ENCODE measurements at regions not wholly inside any gene's neighbourhood (a gene's known extent, or its start where the extent isn't known, plus 50 kb on each side); places are given as distances from the start of the nearest gene placed in this dataset.

- 55% methylated on average over 1 of the region's 1 CpG for WGBS
- no peak overlapping the region for H3K27ac ChIP-seq (replicated peaks in 1 of 4)
Observed at GRCh38 chr18:43992741-43993140, 687.9 kb upstream of the SETBP1 start.

GRCh38 chr18:43994381-43994780 lies 686.3 kb upstream of the SETBP1 start:
- Histone ChIP-seq H3K9me3 (no peaks in the 10 kb centered on the region), H3K27ac (replicated peaks in 1 of 4) (no peak overlapping the region), H3K4me1 (no peaks in the 10 kb centered on the region), H3K4me3 (no peak overlapping the region), H3K27me3 (no peaks in the 10 kb centered on the region), H3K36me3 (no peaks in the 10 kb centered on the region)
- no peak for DNase-seq (ENCODE audit: extremely low spot score)
- no peak for TF ChIP-seq POLR2AphosphoS5 (IDR thresholded peaks at IDR 0.05)
- no peak for TF ChIP-seq EP300 (IDR thresholded peaks at IDR 0.05)
- TF ChIP-seq CTCF (IDR thresholded peaks at IDR 0.05) = no peak
- 84% methylated on average over 4 of the region's 4 CpGs for WGBS
- intact Hi-C loops (cut with DNase I) = no loop called here

More at GRCh38 chr18:43992741-43993140, 687.9 kb upstream of the SETBP1 start:
- no peaks in the 10 kb centered on the region for H3K36me3 ChIP-seq
- no peaks in the 10 kb centered on the region for H3K4me1 ChIP-seq
- no peak for DNase-seq (ENCODE audit: extremely low spot score)
- H3K9me3 ChIP-seq = peaks cover 0 to 5% (median 0%) of the 10 kb centered on the region in 4 donors
- H3K4me3 ChIP-seq = no peak overlapping the region
- TF ChIP-seq EP300 (IDR thresholded peaks at IDR 0.05) = no peak
- TF ChIP-seq POLR2AphosphoS5 (IDR thresholded peaks at IDR 0.05) = no peak
- no peak for TF ChIP-seq POLR2A (IDR thresholded peaks at IDR 0.05; ENCODE audit: low read depth)
- no peak for TF ChIP-seq CTCF (IDR thresholded peaks at IDR 0.05)
- intact Hi-C loops (cut with DNase I) = no loop called here
- no peaks in the 10 kb centered on the region for H3K27me3 ChIP-seq

GRCh38 chr18:44013871-44014270 lies 666.8 kb upstream of the SETBP1 start:
- Histone ChIP-seq H3K4me1 (peaks cover 0 to 4% (median 2%) of the 10 kb centered on the region in 4 donors), H3K27me3 (no peaks in the 10 kb centered on the region), H3K9me3 (no peaks in the 10 kb centered on the region), H3K4me3 (no peak overlapping the region), H3K36me3 (no peaks in the 10 kb centered on the region), H3K27ac (replicated peaks in 1 of 4) (no peak overlapping the region)
- TF ChIP-seq POLR2A (IDR thresholded peaks at IDR 0.05; ENCODE audit: low read depth) (no peak), CTCF (IDR thresholded peaks at IDR 0.05) (no peak), EP300 (IDR thresholded peaks at IDR 0.05) (no peak), POLR2AphosphoS5 (IDR thresholded peaks at IDR 0.05) (no peak)
- no peak for DNase-seq (ENCODE audit: extremely low spot score)
- WGBS = 89% methylated on average over 2 of the region's 2 CpGs
- intact Hi-C loops (cut with DNase I) = no loop called here

GRCh38 chr18:44025421-44025820 lies 655.3 kb upstream of the SETBP1 start:
- H3K4me1 ChIP-seq = peaks cover 0 to 6% (median 0%) of the 10 kb centered on the region in 4 donors
- no peaks in the 10 kb centered on the region for H3K9me3 ChIP-seq
- DNase-seq (ENCODE audit: extremely low spot score) = no peak
- intact Hi-C loops (cut with DNase I) = no loop called here
- no peaks in the 10 kb centered on the region for H3K27me3 ChIP-seq
- no peaks in the 10 kb centered on the region for H3K36me3 ChIP-seq
- TF ChIP-seq POLR2A (IDR thresholded peaks at IDR 0.05; ENCODE audit: low read depth) = no peak
- TF ChIP-seq EP300 (IDR thresholded peaks at IDR 0.05) = no peak
- no peak for TF ChIP-seq CTCF (IDR thresholded peaks at IDR 0.05)
- no peak for TF ChIP-seq POLR2AphosphoS5 (IDR thresholded peaks at IDR 0.05)
- no peak overlapping the region for H3K4me3 ChIP-seq
- WGBS = 73% methylated on average over 1 of the region's 1 CpG
- no peak overlapping the region for H3K27ac ChIP-seq (replicated peaks in 1 of 4)

GRCh38 chr18:44028109-44028508 lies 652.6 kb upstream of the SETBP1 start:
- intact Hi-C loops (cut with DNase I) = no loop called here
- H3K36me3 ChIP-seq = no peaks in the 10 kb centered on the region
- peaks cover 0 to 6% (median 0%) of the 10 kb centered on the region in 4 donors for H3K4me1 ChIP-seq
- H3K9me3 ChIP-seq = no peaks in the 10 kb centered on the region
- WGBS = 76% methylated on average over 1 of the region's 1 CpG
- TF ChIP-seq POLR2A (IDR thresholded peaks at IDR 0.05; ENCODE audit: low read depth) = no peak
- no peak for TF ChIP-seq POLR2AphosphoS5 (IDR thresholded peaks at IDR 0.05)
- TF ChIP-seq EP300 (IDR thresholded peaks at IDR 0.05) = no peak
- TF ChIP-seq CTCF (IDR thresholded peaks at IDR 0.05) = no peak
- no peak overlapping the region for H3K27ac ChIP-seq (replicated peaks in 1 of 4)
- H3K4me3 ChIP-seq = no peak overlapping the region
- DNase-seq (ENCODE audit: extremely low spot score) = no peak
- no peaks in the 10 kb centered on the region for H3K27me3 ChIP-seq
